Astrocyte (in vitro differentiated cells and primary cell): ENCODE measurements at regions not wholly inside any gene's neighbourhood (a gene's known extent, or its start where the extent isn't known, plus 50 kb on each side); places are given as distances from the start of the nearest gene placed in this dataset.

Experiments
- DNase-seq: peaks from one replicate; pipeline ENCODE4 v3.0.0-alpha.2; 2010; ENCODE audit warnings: low read depth
- FAIRE-seq: peaks from 2 replicates; lab custom pipeline; 2011; peaks lifted over from hg19 to GRCh38; lab: Jason Lieb, UNC
- H2AFZ ChIP-seq: 2 replicates; pipeline ENCODE4 v1.6.0; 2012; ENCODE audit warnings: low read depth, low read length, inconsistent platforms
- H3K27ac ChIP-seq: 2 replicates; pipeline ENCODE4 v1.5.1; 2011; ENCODE audit warnings: low read depth, low read length, inconsistent platforms
- H3K27me3 ChIP-seq: 2 replicates; pipeline ENCODE4 v1.6.0; 2011; ENCODE audit warnings: low read length, inconsistent platforms; ENCODE audit not compliant: insufficient read depth
- H3K36me3 ChIP-seq: 2 replicates; pipeline ENCODE4 v1.5.1; 2011; ENCODE audit warnings: low read length, inconsistent platforms; ENCODE audit not compliant: insufficient read depth
- H3K4me1 ChIP-seq: 2 replicates; pipeline ENCODE4 v1.5.1; 2011; ENCODE audit warnings: low read length, inconsistent platforms; ENCODE audit not compliant: insufficient read depth
- H3K4me2 ChIP-seq: 2 replicates; pipeline ENCODE4 v1.6.0; 2012; ENCODE audit warnings: low read length, inconsistent platforms
- H3K4me3 ChIP-seq: 2 replicates; pipeline ENCODE4 v1.5.1; 2011; ENCODE audit warnings: low read depth, mild to moderate bottlenecking, low read length, inconsistent platforms; ENCODE audit not compliant: insufficient read depth
- H3K79me2 ChIP-seq: 2 replicates; pipeline ENCODE4 v1.6.0; 2012; ENCODE audit warnings: mild to moderate bottlenecking, low read length, inconsistent platforms; ENCODE audit not compliant: insufficient read depth
- H3K9ac ChIP-seq: 2 replicates; pipeline ENCODE4 v1.6.0; 2012; ENCODE audit warnings: mild to moderate bottlenecking, low read length, inconsistent platforms
- H3K9me3 ChIP-seq: 2 replicates; pipeline ENCODE4 v1.5.1; 2012; ENCODE audit warnings: low read depth, mild to moderate bottlenecking, low read length, inconsistent platforms; ENCODE audit not compliant: insufficient read depth
- H4K20me1 ChIP-seq: 2 replicates; pipeline ENCODE4 v1.6.0; 2012; ENCODE audit warnings: low read length, inconsistent platforms; ENCODE audit not compliant: insufficient read depth
- H3K27ac Mint-ChIP-seq: one replicate; pipeline ENCODE4 v1.8.0; 2021; ENCODE audit warnings: mild to moderate bottlenecking, mixed read lengths; ENCODE audit not compliant: unreplicated experiment
- H3K27me3 Mint-ChIP-seq: one replicate; pipeline ENCODE4 v1.8.0; 2021; ENCODE audit warnings: low read depth, mixed read lengths; ENCODE audit not compliant: unreplicated experiment
- H3K36me3 Mint-ChIP-seq: one replicate; pipeline ENCODE4 v1.8.0; 2021; ENCODE audit warnings: low read depth, mixed read lengths; ENCODE audit not compliant: unreplicated experiment
- H3K4me1 Mint-ChIP-seq: one replicate; pipeline ENCODE4 v1.8.0; 2021; ENCODE audit warnings: low read depth, mixed read lengths; ENCODE audit not compliant: unreplicated experiment
- H3K4me3 Mint-ChIP-seq: one replicate; pipeline ENCODE4 v1.8.0; 2021; ENCODE audit warnings: mild to moderate bottlenecking, moderate library complexity, mixed read lengths; ENCODE audit not compliant: unreplicated experiment
- H3K9me3 Mint-ChIP-seq: one replicate; pipeline ENCODE4 v1.8.0; 2021; ENCODE audit warnings: mild to moderate bottlenecking, mixed read lengths; ENCODE audit not compliant: unreplicated experiment
- EZH2 ChIP-seq: IDR thresholded peaks from 2 replicates; pipeline ENCODE4 v1.6.1; 2012; ENCODE audit warnings: mild to moderate bottlenecking, low read length, inconsistent platforms; ENCODE audit not compliant: insufficient read depth
- TF ChIP-seq, protein P1 (sequence below): IDR thresholded peaks from 2 replicates; pipeline ENCODE4 v1.5.1; 2011; ENCODE audit warnings: low read depth, mild to moderate bottlenecking, inconsistent platforms, low read length, moderate library complexity; ENCODE audit not compliant: insufficient read depth

DNA sequence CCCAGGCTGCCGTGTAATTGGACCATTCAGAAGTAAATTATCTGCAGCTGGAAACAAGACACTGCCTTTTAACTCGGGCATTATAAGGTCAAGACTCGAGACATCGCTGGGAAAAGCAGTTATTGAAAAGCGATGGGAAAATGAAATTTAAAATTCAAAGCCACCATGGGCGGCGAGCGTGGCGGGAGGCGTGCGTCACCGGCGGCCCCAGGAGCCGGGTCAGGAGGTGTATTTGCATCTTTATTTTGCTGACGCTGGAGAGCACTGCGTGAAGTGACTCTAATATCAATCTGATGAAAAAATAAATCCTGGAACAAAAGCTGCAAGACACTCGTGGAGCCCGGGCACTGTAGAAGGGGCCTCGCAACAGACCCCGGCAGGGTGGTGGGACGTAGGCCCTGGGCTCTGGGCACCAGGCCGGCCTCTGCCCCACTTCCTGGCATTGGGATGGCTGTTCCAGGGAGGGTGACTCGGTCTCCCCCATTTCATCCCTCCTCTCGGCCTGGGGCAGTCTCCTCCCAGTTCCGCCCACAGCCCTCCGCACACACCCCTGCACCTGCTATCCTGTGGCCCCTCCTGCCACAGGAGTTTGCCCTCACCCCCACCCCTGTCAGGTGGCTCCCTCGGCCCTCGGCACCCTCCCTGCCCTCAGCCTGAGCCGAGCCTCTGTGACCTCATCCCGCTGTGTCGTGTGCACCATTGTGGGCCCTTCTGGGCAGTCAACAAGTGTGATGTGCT, 196.2 kb downstream of the KIF26A start:
- Mint-ChIP-seq H3K27ac (no peak overlapping the region), H3K4me1 (no peaks in the 10 kb centered on the region), H3K27me3 (peaks cover 23% of the 10 kb centered on the region), H3K36me3 (no peaks in the 10 kb centered on the region), H3K4me3 (no peak overlapping the region), H3K9me3 (peaks cover 20% of the 10 kb centered on the region)
- Histone ChIP-seq H3K4me2 (no peak overlapping the region), H3K36me3 (no peaks in the 10 kb centered on the region), H3K9me3 (no peaks in the 10 kb centered on the region), H2AFZ (no peak overlapping the region), H3K27ac (no peak overlapping the region), H3K79me2 (no peaks in the 10 kb centered on the region), H4K20me1 (no peaks in the 10 kb centered on the region), H3K4me1 (no peaks in the 10 kb centered on the region), H3K9ac (no peak overlapping the region), H3K27me3 (peaks cover 3% of the 10 kb centered on the region), H3K4me3 (no peak overlapping the region)
- FAIRE-seq (no peak), DNase-seq (no peak)
- TF ChIP-seq, protein P1, sequence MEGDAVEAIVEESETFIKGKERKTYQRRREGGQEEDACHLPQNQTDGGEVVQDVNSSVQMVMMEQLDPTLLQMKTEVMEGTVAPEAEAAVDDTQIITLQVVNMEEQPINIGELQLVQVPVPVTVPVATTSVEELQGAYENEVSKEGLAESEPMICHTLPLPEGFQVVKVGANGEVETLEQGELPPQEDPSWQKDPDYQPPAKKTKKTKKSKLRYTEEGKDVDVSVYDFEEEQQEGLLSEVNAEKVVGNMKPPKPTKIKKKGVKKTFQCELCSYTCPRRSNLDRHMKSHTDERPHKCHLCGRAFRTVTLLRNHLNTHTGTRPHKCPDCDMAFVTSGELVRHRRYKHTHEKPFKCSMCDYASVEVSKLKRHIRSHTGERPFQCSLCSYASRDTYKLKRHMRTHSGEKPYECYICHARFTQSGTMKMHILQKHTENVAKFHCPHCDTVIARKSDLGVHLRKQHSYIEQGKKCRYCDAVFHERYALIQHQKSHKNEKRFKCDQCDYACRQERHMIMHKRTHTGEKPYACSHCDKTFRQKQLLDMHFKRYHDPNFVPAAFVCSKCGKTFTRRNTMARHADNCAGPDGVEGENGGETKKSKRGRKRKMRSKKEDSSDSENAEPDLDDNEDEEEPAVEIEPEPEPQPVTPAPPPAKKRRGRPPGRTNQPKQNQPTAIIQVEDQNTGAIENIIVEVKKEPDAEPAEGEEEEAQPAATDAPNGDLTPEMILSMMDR: no peak
- TF ChIP-seq EZH2: no peak

DNA sequence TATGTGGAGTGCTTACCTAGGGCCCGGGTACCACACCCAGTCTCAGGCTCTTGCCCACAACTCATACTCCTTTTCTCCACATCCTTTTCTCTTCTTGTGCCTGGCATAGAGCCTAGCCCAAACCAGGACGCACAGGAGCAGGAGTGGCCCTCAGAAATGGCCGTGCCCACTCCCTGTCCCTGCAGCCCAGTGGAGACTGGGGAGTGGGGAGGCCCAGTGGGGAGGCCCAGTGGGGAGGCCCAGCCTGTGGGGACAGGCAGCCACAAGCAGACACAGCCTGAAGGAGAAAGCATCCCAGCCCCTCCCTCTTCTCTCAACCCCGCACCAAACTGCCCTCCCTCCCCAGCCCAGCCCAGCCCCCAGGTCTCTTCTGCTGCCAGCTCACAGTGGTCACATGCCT, 196.8 kb downstream of the KIF26A start:
- Histone ChIP-seq H2AFZ (no peak overlapping the region), H3K9me3 (no peaks in the 10 kb centered on the region), H3K79me2 (no peaks in the 10 kb centered on the region), H3K36me3 (no peaks in the 10 kb centered on the region), H3K4me2 (no peak overlapping the region), H3K27me3 (peaks cover 3% of the 10 kb centered on the region), H4K20me1 (no peaks in the 10 kb centered on the region), H3K4me1 (no peaks in the 10 kb centered on the region), H3K4me3 (no peak overlapping the region), H3K27ac (no peak overlapping the region), H3K9ac (no peak overlapping the region)
- TF ChIP-seq, protein P1: no peak
- TF ChIP-seq EZH2: no peak
- Mint-ChIP-seq H3K27me3 (peaks cover 28% of the 10 kb centered on the region), H3K4me1 (no peaks in the 10 kb centered on the region), H3K4me3 (no peak overlapping the region), H3K9me3 (peaks cover 15% of the 10 kb centered on the region), H3K36me3 (no peaks in the 10 kb centered on the region), H3K27ac (no peak overlapping the region)
- no peak for DNase-seq
- no peak for FAIRE-seq

DNA sequence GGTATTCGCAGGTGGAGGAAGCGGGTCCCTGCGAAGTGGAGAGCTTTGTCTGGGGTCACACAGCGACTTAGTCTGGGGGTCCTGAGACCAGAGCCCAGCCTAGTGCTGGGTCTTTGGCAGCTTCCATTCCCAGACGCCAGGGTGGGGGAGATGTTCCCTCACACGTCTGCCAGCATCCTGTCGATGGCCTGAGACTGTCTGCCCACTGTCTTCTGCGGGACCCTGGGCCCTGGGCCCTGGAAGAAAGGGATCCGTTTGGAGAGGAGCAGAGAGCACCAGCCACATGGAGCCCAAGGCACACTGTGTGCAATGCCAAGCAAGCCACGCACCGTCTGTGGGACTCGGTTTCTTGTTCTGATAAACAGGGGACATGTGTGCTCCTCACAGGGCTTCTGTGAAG, 197.2 kb downstream of the KIF26A start:
- Histone ChIP-seq H3K4me2 (no peak overlapping the region), H3K36me3 (no peaks in the 10 kb centered on the region), H3K27ac (no peak overlapping the region), H3K79me2 (no peaks in the 10 kb centered on the region), H2AFZ (no peak overlapping the region), H4K20me1 (no peaks in the 10 kb centered on the region), H3K4me1 (no peaks in the 10 kb centered on the region), H3K9ac (no peak overlapping the region), H3K4me3 (no peak overlapping the region), H3K27me3 (peaks cover 3% of the 10 kb centered on the region), H3K9me3 (no peaks in the 10 kb centered on the region)
- TF ChIP-seq, protein P1: no peak
- no peak for TF ChIP-seq EZH2
- H3K4me1 Mint-ChIP-seq: no peaks in the 10 kb centered on the region
- peaks cover 32% of the 10 kb centered on the region for H3K27me3 Mint-ChIP-seq
- no peak overlapping the region for H3K27ac Mint-ChIP-seq
- no peak overlapping the region for H3K4me3 Mint-ChIP-seq
- DNase-seq (no peak), FAIRE-seq (no peak)
- peaks cover 13% of the 10 kb centered on the region for H3K9me3 Mint-ChIP-seq
- H3K36me3 Mint-ChIP-seq: no peaks in the 10 kb centered on the region
